ENCODE measurements at regions not wholly inside any gene's neighbourhood (a gene's known extent, or its start where the extent isn't known, plus 50 kb on each side); places are given as distances from the start of the nearest gene placed in this dataset.

DNA sequence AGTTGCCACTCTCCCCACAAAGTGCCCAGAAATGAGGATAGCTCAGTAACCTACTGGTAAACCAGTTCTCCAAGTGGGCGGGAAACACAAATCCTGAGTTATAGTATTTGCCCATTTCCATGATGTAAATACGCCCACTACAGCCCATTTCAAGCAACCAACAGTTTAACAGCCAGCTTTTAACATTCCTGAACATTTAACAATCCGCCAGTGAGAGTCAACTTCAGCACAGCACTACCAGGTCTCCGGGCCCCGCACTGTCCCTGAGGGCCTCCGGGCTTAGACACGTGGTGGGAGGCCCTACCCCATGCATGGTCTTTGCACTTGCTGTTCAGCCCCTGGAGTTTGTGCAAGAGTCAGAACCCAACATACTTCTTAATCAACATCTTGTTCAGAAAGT is 132.0 kb upstream of the CTTNBP2NL start:
- no peak for DNase-seq (ENCODE audit: low read depth in 2 of 2)

DNA sequence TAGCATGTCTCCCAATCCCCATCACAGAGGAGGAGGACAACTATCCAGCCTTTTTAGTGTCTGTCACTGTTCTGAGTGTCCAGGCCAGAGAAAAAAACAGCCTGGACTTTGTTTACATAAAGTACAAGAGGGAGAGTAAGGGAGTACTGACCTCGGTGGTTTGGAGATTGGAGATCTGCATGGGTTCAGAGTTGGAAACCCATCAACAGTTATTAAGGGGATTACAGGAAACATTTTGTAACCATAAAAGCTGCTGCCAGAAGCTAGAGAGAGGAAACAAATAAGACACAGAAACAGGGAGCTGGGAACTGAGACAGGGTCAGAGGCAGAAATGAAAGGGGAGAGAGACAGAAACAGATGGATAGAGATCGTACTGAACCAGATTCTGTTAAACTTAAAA is 131.5 kb upstream of the CTTNBP2NL start:
- no peak for DNase-seq (ENCODE audit: low read depth in 2 of 2)

DNA sequence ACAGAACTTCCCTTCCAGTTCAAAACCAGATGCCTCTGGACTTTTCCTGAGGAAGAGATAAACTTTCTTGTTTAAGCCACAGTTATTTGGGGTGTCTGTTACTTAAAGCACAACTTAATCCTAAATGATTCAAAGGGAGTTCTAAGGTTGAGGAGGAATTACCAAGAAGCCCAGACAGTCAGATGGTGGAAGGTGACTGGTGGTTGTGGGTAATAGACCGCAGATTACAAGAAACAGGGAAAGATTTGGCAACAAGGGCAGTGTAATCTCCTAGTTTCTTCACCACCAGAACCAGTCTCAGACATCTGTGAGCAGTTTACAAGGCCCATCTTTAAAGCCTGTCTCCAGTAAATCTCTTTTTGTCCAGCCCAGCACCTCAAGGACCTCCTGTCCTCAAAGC is 130.1 kb upstream of the CTTNBP2NL start:
- no peak for DNase-seq (ENCODE audit: low read depth in 2 of 2)

DNA sequence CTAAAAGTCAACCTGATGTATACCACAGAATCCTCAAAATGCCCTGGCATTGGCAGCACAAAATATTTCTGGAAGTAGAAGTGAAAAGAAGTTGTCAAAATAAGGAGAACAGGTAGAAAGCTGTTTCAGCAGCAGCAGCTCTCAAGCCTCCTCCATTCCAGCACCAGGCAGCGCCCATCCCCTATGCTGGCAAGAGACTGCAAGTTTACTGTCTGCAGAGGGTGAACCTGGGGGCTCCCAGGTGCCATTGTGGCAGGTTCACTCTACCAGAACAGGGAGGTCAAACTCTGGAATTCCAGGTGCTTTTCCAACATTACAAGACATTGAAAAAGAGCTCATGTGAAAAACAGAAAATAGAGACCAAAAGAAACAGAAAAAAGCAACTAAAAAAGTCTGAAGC is 128.8 kb upstream of the CTTNBP2NL start:
- DNase-seq (ENCODE audit: low read depth in 2 of 2): no peak

DNA sequence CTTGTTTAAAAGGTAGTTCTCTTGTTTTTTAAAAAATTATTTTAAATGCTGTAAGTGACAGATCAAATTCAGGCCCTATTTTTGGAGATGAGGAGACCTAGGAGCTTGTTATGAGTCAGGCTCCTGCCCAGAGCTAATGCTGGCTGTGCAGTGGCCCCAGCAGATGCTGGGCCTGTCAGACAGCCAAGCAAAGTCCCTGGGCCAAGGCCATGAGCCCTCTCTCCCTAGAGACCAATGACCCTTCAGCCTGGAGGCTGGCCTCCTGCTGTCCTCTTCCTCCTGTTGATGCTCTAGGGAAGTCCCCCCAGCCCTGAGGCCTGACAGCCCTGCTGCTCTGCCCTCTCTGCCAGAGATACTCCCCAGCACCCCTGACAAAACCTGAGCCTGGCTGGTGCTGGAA is 128.1 kb upstream of the CTTNBP2NL start:
- no peak for DNase-seq (ENCODE audit: low read depth in 2 of 2)

DNA sequence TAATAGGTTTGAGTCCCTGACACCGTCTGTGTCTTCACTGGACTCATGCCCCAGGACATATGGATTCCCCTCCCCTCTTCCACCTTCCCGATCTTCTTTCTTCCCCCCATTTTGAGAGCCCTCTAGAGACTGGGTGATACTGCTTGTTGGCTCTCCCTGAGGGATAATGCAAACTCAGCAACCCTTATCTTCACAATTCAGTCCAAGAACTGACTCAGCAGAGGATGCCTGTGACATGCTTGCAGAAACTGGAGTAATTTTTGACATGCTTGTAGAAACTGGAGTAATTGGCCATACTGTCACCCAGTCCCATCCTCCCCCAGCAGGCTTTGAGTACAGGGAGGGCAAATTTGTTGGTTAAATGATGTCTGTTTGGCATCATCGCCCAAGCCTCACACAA is 127.6 kb upstream of the CTTNBP2NL start:
- DNase-seq (ENCODE audit: low read depth in 2 of 2): no peak

GRCh38 chr1:112271270-112271669 is 124.7 kb upstream of the CTTNBP2NL start:
- no peak for DNase-seq (ENCODE audit: low read depth in 2 of 2)

- no peak for DNase-seq (ENCODE audit: low read depth in 2 of 2)
Observed at GRCh38 chr1:112272101-112272772, 123.8 kb upstream of the CTTNBP2NL start.

DNA sequence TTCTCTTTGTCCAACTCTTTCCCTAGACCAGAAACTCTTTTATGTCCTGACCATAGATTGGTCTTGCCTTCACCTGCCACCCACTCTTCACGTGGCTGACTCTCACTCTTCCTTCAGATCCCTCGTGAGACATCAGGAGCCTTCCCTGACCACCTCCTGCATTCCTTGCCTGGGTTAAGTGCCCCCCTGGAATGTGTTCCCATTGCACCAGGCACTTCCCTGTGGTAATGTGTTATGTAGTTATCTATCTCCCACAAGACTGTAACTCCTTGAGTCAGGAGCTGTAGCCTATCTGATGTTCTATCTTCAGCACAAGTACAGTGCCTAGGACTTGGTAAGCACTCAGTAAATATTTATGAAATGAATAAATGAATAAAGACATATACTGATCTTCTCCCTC is 111.2 kb upstream of the CTTNBP2NL start:
- no peak for DNase-seq (ENCODE audit: low read depth in 2 of 2)

DNA sequence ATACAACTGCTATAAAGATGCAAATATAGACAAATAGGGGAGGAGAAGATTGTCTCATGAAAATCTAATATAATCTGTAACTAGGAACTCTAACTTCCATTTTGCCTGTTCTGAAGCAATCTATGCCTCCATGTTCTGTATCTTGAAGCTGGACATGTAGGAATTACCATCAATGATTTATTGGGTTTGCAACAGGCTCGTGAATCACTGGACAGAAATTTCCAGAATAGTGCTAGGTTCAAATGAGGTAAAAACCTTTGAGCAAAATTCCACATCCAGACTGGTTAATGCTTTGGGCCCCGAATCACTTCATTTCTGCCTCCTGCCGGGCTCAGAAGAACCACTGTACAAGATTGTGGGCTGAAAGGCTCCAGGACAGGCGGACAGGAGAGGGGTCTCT is 110.7 kb upstream of the CTTNBP2NL start:
- no peak for DNase-seq (ENCODE audit: low read depth in 2 of 2)

DNA sequence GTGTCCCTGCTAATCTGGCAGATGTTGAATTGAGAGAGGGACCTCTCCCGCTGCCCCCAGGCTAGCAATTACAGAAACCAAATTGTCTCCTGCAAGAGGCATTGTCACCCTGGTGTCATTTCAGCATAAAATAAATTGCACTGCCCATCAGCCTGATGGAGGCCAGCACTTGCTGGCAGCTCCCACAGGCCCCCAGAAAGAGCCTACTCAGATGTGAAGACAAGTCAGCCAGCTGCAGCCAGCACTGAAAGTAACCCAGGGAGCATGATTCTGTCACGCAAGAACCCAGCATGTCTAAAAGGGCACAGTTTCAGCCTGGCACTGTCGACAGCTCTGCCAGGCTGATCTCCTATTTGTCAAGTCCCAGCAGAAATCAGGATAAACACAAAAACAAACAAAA is 110.3 kb upstream of the CTTNBP2NL start:
- DNase-seq (ENCODE audit: low read depth in 2 of 2): no peak

- DNase-seq (ENCODE audit: low read depth in 2 of 2): no peak
Observed at GRCh38 chr1:112296908-112297307, 99.1 kb upstream of the CTTNBP2NL start.

- DNase-seq (ENCODE audit: low read depth in 2 of 2): peak in 1 of 2 donors; percentile 5
Observed at GRCh38 chr1:112297536-112297935, 98.5 kb upstream of the CTTNBP2NL start.

DNA sequence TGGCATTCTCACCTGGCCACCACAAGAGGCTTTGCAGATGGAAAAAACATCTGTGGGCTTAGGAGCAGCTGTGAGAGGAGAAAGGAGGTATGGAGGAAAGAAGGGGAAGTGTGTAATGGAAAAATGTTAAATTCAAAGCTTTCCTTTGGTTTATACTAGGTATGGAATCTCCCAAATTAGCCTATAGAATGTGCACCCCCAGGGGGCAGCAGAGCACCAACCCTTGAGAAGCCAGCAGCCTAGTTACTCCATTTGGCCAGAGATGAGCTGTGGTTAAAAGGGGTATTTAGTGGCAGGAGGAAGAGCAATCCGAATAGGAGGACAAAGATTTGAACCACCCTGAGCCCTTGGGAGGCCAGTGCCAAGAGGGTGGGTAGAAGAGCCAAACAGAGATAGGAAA is 97.5 kb upstream of the CTTNBP2NL start:
- peak; percentile 61 to 67 for DNase-seq (ENCODE audit: low read depth in 2 of 2)

GRCh38 chr1:112304126-112304525 is 91.9 kb upstream of the CTTNBP2NL start:
- no peak for DNase-seq (ENCODE audit: low read depth in 2 of 2)

GRCh38 chr1:112304612-112305011 is 91.4 kb upstream of the CTTNBP2NL start:
- no peak for DNase-seq (ENCODE audit: low read depth in 2 of 2)

DNA sequence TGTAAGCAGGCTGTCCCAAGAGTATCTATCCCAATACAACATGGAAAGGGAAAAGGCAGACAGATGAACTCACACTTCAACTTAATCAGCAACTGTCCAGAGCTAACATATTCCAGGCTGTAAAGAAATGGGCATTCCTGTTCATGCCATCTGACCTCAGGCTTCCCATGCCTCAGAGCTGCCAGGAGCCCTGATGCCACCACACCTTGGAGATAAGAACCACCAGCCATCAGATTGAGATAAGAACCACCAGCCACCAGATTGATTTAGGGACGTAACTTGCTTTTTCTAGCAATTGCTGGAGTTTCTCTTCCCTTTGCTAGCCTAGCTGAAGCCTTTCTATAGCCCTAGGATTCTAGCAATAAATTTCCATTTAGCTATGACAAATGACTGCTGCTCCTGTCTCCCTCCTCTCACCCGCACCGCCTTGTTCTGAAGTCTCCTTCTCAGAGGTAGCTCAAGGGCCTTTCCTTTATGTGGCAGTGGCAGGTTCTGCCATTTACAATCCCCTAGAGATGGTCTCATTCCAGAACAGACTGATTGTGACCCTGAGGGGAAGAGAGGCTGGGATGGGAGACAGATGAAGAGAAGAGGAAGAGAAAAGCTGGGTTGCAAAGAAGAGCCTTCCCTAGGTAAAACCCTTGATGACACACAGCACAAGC is 88.0 kb upstream of the CTTNBP2NL start:
- no peak for DNase-seq (ENCODE audit: low read depth in 2 of 2)

DNA sequence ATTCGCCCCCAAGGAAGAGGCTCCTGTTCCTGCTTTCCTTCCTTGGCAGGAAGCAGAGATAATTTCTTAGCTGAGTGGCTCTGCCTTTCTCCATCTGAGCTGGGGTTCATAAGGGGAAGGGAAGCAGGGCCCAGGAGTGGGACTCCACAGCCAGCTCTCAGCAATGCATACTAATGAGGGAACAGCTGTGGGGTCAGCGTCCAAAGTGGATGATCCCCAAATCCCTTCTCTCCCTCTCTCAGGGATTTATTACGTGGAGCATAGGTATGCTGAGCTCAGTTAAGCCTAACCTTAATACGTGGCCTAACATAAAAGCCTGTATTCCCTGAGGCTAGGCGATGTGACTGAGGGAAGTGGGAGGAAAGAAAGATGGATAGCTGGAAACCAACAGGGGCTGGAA is 87.3 kb upstream of the CTTNBP2NL start:
- no peak for DNase-seq (ENCODE audit: low read depth in 2 of 2)

DNA sequence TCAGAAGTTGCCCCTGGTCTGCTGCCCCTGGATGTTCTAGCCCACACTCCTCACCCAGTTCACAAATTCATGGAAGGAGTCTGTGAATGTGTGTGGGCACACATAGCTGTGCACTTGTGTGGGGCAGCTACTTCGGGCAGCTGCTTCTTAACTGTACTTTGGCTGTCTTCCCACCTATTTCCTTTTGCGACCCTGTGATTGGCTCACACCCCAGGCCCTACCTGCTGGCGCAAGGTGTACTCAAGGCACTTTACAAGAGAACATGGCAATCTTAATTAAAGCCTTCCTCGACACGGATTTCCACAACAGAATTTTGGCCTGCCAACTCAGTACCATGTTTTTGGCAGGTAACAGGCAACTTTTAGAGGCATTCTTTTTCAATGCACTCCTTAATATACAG is 86.5 kb upstream of the CTTNBP2NL start:
- no peak for DNase-seq (ENCODE audit: low read depth in 2 of 2)

- DNase-seq (ENCODE audit: low read depth in 2 of 2): no peak
Observed at GRCh38 chr1:112312315-112312714, 83.7 kb upstream of the CTTNBP2NL start.

- DNase-seq (ENCODE audit: low read depth in 2 of 2): no peak
Observed at GRCh38 chr1:112312879-112313278, 83.1 kb upstream of the CTTNBP2NL start.

DNA sequence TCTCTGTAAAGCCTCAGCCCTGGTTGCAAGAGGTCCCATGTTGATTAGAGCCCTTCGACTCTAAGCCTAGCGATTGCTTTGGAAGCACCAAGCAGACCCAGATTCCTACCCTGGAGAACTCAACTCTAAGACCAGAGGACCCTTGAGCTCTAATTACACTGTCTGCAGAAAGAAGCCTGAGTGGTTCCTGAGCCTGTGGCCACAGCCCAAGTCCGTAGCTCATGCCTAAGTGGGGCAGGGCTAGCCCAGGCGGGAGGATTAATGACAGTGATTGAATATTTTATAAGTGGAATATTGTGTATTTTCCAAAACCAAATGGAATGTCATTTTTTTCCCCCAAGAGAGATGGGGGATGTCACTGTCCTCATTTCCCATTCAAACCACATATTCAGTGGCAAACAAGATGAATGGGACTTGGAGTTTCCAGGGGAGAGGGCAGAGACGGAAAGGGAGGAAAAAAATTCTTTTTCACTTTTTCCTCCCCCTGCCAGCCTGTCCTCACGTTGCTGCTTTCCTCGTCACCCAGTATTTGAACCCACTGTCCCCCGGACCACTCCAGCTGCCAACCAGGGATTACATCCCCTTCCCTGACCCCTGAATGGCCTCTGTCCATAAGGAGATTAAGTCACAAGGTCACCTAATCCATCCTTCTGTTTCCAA is 79.6 kb upstream of the CTTNBP2NL start:
- no peak for DNase-seq (ENCODE audit: low read depth in 2 of 2)

DNA sequence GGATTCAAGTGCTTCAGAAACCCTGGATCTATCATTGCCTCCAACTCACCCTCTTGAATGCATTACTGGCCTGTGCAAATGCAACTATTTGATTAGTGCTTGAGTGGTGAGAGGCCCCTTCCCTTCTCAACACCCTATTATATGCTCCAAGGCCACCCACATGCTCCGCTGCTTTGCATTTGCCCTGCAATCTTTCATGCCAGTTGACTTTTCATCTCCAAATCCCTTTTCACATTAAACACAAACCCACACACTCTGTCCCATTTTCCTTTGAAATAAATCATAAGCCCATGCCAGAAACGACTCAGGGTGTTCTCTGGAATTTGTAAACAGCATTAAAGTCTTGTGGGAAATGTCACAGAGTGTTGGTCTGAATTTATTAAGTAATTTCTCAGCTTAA is 78.9 kb upstream of the CTTNBP2NL start:
- DNase-seq (ENCODE audit: low read depth in 2 of 2): no peak

Data from lung microvascular endothelial cell (primary cell).